ENCODE measurements at regions not wholly inside any gene's neighbourhood (a gene's known extent, or its start where the extent isn't known, plus 50 kb on each side); places are given as distances from the start of the nearest gene placed in this dataset.

DNA sequence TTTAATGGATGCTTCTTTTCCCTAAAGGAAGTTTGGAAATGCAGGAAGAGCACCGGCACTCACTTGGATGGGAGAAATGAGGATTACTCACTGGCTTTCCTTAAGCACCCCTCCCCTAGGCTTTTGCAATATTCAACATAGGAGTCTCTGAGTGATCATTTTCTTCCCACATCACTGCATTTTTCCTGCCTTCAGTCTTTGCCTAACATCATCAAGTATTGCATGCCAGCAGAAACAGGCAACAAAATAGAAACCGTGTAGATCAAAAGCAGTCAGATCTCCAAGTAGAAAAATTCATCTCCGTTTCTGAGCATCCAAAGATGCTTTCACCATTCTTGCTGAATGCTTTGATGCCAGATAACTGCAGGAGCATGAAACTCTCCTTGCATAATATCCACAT, 119.9 kb downstream of the ADCYAP1R1 start:
- no peak for DNase-seq

- no peak for DNase-seq
Observed at GRCh38 chr7:31171216-31171785, 119.2 kb downstream of the ADCYAP1R1 start.

Measured in NCI-H1694 treated with DMSO at 0.1 percent for 48 hours (cell line).